Frontal cortex (tissue), 4 donors: ENCODE measurements at regions not wholly inside any gene's neighbourhood (a gene's known extent, or its start where the extent isn't known, plus 50 kb on each side); places are given as distances from the start of the nearest gene placed in this dataset. TPM values are rescaled to one million over a fixed set of nuclear protein-coding genes. Genes with fewer than 3 reads are reported as not detected.

Source experiments
- DNase-seq, 2 donors: peaks; one replicate each; pipeline ENCODE4 v3.0.0; 2012; ENCODE audit warnings: low spot score in 2 of 2
- FAIRE-seq: peaks from 2 replicates; lab custom pipeline; 2012; peaks lifted over from hg19 to GRCh38; lab: Jason Lieb, UNC
- small RNA-seq: library from RNA; depleted of rRNA; stranded (forward); fragments of <200 nt; gene quantifications from one replicate; pipeline ENCODE3, GENCODE V24; 2014
- donor health status: control.
- donor health status: control.
- donor health status: control.

- no peak for FAIRE-seq
- DNase-seq, result no peak
Observed at GRCh38 chr10:62749093-62749683, 55.3 kb upstream of the ADO start.

Small RNA genes lying in the stretch of these regions (small RNA-seq; reads per million reads assigned to genes)
- gene ALDH7A1P4, result not detected
